ENCODE measurements at regions not wholly inside any gene's neighbourhood (a gene's known extent, or its start where the extent isn't known, plus 50 kb on each side); places are given as distances from the start of the nearest gene placed in this dataset.

- no peak for TF ChIP-seq ATF3 (IDR thresholded peaks at IDR 0.05)
- TF ChIP-seq ZBTB33 (IDR thresholded peaks at IDR 0.05), result no peak
- TF ChIP-seq REST (IDR thresholded peaks at IDR 0.05), result no peak
- TF ChIP-seq CTCF (IDR thresholded peaks at IDR 0.05; ENCODE audit: low read depth, low read length, missing input control), result no peak
- no peak for TF ChIP-seq HNF4G (IDR thresholded peaks at IDR 0.05)
- TF ChIP-seq RAD21 (IDR thresholded peaks at IDR 0.05), result no peak
- no peak for TF ChIP-seq YY1 (IDR thresholded peaks at IDR 0.05)
- no peak for TF ChIP-seq RXRA (IDR thresholded peaks at IDR 0.05)
- TF ChIP-seq JUND (IDR thresholded peaks at IDR 0.05), result no peak
- TF ChIP-seq TAF1 (conservative IDR thresholded peaks at IDR 0.05), result no peak
- TF ChIP-seq SP1 (IDR thresholded peaks at IDR 0.05), result no peak
- H3K36me3 ChIP-seq (ENCODE audit: control insufficient read depth in 4 of 4, insufficient read depth in 3 of 4, low read depth in 1 of 4, low read length in 3 of 4), result no peaks in the 10 kb centered on the region
- no peak for DNase-seq (ENCODE audit: low spot score)
- H3K9ac ChIP-seq (ENCODE audit: low read depth in 1 of 2, low read length in 2 of 2), result no peak overlapping the region
- H3K4me3 ChIP-seq (ENCODE audit: low read depth in 1 of 3, low read length in 3 of 3), result no peak overlapping the region
- 61% methylated on average over 5 of the region's 5 CpGs for WGBS
- H3K27me3 ChIP-seq (ENCODE audit: control insufficient read depth in 4 of 4, insufficient read depth in 4 of 4, low read length in 3 of 4), result no peaks in the 10 kb centered on the region
- no peaks in the 10 kb centered on the region for H3K4me1 ChIP-seq (ENCODE audit: control insufficient read depth in 4 of 4, insufficient read depth in 4 of 4, low read length in 3 of 4)
- H3K27ac ChIP-seq (ENCODE audit: low read depth in 1 of 2, low read length in 2 of 2), result no peak overlapping the region
- no peaks in the 10 kb centered on the region for H3K9me3 ChIP-seq (ENCODE audit: control insufficient read depth in 4 of 4, low read length in 3 of 4)
Measured at GRCh38 chr13:88602786-88603777, 931.9 kb downstream of the SLITRK5 start.

GRCh38 chr13:88617176-88617575, 946.0 kb downstream of the SLITRK5 start:
- H3K9ac ChIP-seq (ENCODE audit: low read depth in 1 of 2, low read length in 2 of 2), result no peak overlapping the region
- peaks cover 0 to under 1% (median 0%) of the 10 kb centered on the region in 4 donors for H3K9me3 ChIP-seq (ENCODE audit: control insufficient read depth in 4 of 4, low read length in 3 of 4)
- no peaks in the 10 kb centered on the region for H3K27me3 ChIP-seq (ENCODE audit: control insufficient read depth in 4 of 4, insufficient read depth in 4 of 4, low read length in 3 of 4)
- TF ChIP-seq SP1 (IDR thresholded peaks at IDR 0.05), result no peak
- TF ChIP-seq REST (IDR thresholded peaks at IDR 0.05), result no peak
- no peak for TF ChIP-seq YY1 (IDR thresholded peaks at IDR 0.05)
- TF ChIP-seq RXRA (IDR thresholded peaks at IDR 0.05), result no peak
- no peak for TF ChIP-seq TAF1 (conservative IDR thresholded peaks at IDR 0.05)
- TF ChIP-seq MAX (IDR thresholded peaks at IDR 0.05), result no peak
- TF ChIP-seq ZBTB33 (IDR thresholded peaks at IDR 0.05), result no peak
- TF ChIP-seq JUND (IDR thresholded peaks at IDR 0.05), result no peak
- no peak for TF ChIP-seq HNF4A (conservative IDR thresholded peaks at IDR 0.05)
- no peak for TF ChIP-seq NR2F2 (IDR thresholded peaks at IDR 0.05)
- TF ChIP-seq EGR1 (IDR thresholded peaks at IDR 0.05; ENCODE audit: low read depth in 2 of 2), result no peak
- TF ChIP-seq FOXA2 (IDR thresholded peaks at IDR 0.05), result no peak
- no peak for TF ChIP-seq RAD21 (IDR thresholded peaks at IDR 0.05)
- no peak overlapping the region for H3K27ac ChIP-seq (ENCODE audit: low read depth in 1 of 2, low read length in 2 of 2)
- no peaks in the 10 kb centered on the region for H3K36me3 ChIP-seq (ENCODE audit: control insufficient read depth in 4 of 4, insufficient read depth in 3 of 4, low read depth in 1 of 4, low read length in 3 of 4)
- no peaks in the 10 kb centered on the region for H3K4me1 ChIP-seq (ENCODE audit: control insufficient read depth in 4 of 4, insufficient read depth in 4 of 4, low read length in 3 of 4)
- WGBS, result 35% methylated on average over 3 of the region's 3 CpGs
- no peak overlapping the region for H3K4me3 ChIP-seq (ENCODE audit: low read depth in 1 of 3, low read length in 3 of 3)
- no peak for DNase-seq (ENCODE audit: low spot score)

All from liver (tissue), 8 donors.